Small intestine (tissue), 7 donors: ENCODE measurements at regions not wholly inside any gene's neighbourhood (a gene's known extent, or its start where the extent isn't known, plus 50 kb on each side); places are given as distances from the start of the nearest gene placed in this dataset.
"Not testable (repeated sequence)": the region's sequence is repeated elsewhere in the genome, so short reads cannot be mapped to it uniquely, and the experiment has no call there.

Experiments
- DNase-seq, 2 donors: peaks; one replicate each; pipeline versions ENCODE4 v3.0.0 to v3.0.0-alpha.2; 2013
- FAIRE-seq: peaks from 2 replicates; lab custom pipeline; 2012; peaks lifted over from hg19 to GRCh38; lab: Jason Lieb, UNC
- H3K27ac ChIP-seq, 3 donors: one replicate each; pipeline ENCODE4 v1.5.1; 2013; ENCODE audit warnings: low read length in 2 of 3, mild to moderate bottlenecking in 2 of 3, control low read depth in 1 of 3, inconsistent platforms in 1 of 3, low read depth in 1 of 3, moderate library complexity in 1 of 3
- H3K27me3 ChIP-seq, 3 donors: one replicate each; pipeline ENCODE4 v1.6.1; 2013; ENCODE audit warnings: low read length in 3 of 3, inconsistent platforms in 1 of 3; ENCODE audit not compliant: control insufficient read depth in 3 of 3, insufficient read depth in 3 of 3
- H3K36me3 ChIP-seq, 3 donors: one replicate each; pipeline ENCODE4 v1.6.1; 2013; ENCODE audit warnings: low read length in 3 of 3, inconsistent platforms in 1 of 3, low read depth in 1 of 3, mild to moderate bottlenecking in 1 of 3, moderate library complexity in 1 of 3; ENCODE audit not compliant: control insufficient read depth in 3 of 3, insufficient read depth in 2 of 3
- H3K4me1 ChIP-seq, 3 donors: one replicate each; pipeline ENCODE4 v1.6.1; 2013; ENCODE audit warnings: low read length in 2 of 3, inconsistent platforms in 1 of 3, low read depth in 1 of 3, mild to moderate bottlenecking in 1 of 3, moderate library complexity in 1 of 3; ENCODE audit not compliant: control insufficient read depth in 3 of 3, insufficient read depth in 2 of 3
- H3K4me3 ChIP-seq, 3 donors: one replicate each; pipeline ENCODE4 v1.5.1; 2013; ENCODE audit warnings: low read length in 3 of 3, control low read depth in 1 of 3, inconsistent platforms in 1 of 3, low read depth in 1 of 3, mild to moderate bottlenecking in 1 of 3, moderate library complexity in 1 of 3
- H3K9me3 ChIP-seq, 2 donors: one replicate each; pipeline ENCODE4 v1.6.1; 2013; ENCODE audit warnings: low read depth in 1 of 2, low read length in 1 of 2; ENCODE audit not compliant: control insufficient read depth in 2 of 2, insufficient read depth in 1 of 2
- WGBS, 3 donors: extraction: QIAGEN DNeasy Blood & Tissue Kit; methylation state at CpG; one replicate each; pipeline ENCODE4 v1.1.7; 2013; 5-methylcytosine and 5-hydroxymethylcytosine counted together
- donor health status: healthy with polysubstance abuse.
- donor health status: control.
- donor health status: control.
- donor health status: Bipolar disorder and iron deficiency.
- donor health status: healthy.

DNA sequence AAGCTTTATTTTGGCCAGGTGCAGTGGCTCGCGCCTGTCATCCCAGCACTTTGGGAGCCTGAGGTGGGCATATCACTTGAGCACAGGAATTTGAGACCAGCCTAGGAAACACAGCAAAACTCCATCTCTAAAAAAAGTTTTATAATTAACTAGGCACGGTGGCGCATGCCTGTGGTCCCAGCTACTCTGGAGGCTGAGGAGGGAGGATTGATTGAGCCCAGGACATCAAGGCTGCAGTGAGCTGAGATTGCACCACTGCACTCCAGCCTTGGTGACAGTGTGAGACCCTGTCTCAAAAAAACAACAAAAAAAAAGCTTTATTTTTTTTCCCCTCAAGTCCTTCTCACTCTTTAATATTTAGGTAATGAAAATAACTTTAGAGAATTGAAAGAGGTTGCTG lies 100.8 kb upstream of the CMC1 start:
- no peak for FAIRE-seq
- no peaks in the 10 kb centered on the region for H3K36me3 ChIP-seq
- no peaks in the 10 kb centered on the region for H3K4me1 ChIP-seq
- no peak for DNase-seq
- no peaks in the 10 kb centered on the region for H3K9me3 ChIP-seq
- no peak overlapping the region for H3K4me3 ChIP-seq
- 84 to 93% (median 93%) methylated on average over 4 of the region's 4 CpGs for WGBS, 3 donors
- H3K27ac ChIP-seq: no peak overlapping the region
- H3K27me3 ChIP-seq: no peaks in the 10 kb centered on the region

DNA sequence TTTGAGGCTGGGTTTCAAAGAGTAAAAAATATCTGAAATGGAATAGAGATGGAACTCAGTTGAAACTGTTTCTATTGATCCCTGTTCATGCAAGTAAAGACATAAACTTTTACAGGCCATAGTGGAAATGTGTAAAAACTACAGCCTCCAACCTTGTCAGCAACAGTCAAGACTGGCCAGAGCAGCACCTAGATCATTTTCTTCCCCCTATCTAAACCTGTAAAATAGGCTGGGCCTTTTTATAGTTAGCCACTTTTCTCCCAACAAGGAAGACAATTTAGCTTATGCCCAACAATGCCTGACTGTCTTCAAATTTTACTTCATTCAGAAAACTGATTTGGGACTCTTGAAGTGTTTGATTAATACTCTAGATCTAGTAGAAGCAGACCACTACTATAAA lies 91.5 kb upstream of the CMC1 start:
- H3K27me3 ChIP-seq: no peaks in the 10 kb centered on the region
- DNase-seq (no peak), FAIRE-seq (no peak)
- H3K36me3 ChIP-seq: no peaks in the 10 kb centered on the region
- H3K27ac ChIP-seq: no peak overlapping the region
- no peak overlapping the region for H3K4me3 ChIP-seq
- H3K4me1 ChIP-seq: no peaks in the 10 kb centered on the region
- no peaks in the 10 kb centered on the region for H3K9me3 ChIP-seq

DNA sequence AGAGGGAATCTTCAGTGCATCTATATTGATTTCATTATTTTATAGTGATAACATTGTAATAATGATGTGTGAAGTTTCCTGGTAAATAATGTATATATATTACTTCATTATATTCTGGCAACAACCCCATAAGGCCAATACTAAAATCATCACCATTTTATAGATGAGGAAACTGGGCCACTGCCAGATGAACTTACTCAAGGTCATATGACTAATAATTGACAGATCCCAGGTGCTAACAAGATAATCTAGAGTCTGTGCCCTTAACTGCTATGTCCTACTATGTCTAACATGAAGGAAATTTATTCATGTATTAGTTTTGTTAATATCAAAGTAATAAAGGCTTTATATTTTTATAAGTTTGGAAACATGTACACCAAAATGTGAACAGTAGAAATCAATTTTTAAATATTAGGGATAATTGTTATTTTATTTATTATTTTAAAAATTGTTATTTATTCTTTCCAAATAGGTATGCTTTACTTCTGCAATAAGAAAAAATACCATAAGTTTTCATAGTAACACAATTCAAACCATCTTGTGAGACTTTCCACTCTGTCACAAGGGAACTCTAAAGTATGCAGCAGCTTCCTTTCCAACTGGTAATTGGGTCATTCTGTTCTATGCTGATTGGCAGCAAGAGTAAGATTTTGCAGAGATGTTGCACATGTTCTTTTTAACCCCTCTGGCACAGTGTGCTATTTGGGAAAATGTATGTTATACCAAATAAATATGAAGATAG lies 90.8 kb upstream of the CMC1 start:
- Histone ChIP-seq H3K36me3 (no peaks in the 10 kb centered on the region), H3K27me3 (no peaks in the 10 kb centered on the region), H3K9me3 (no peaks in the 10 kb centered on the region), H3K4me1 (no peaks in the 10 kb centered on the region), H3K27ac (no peak overlapping the region), H3K4me3 (no peak overlapping the region)
- DNase-seq (peak in 1 of 2 donors; percentile 75), FAIRE-seq (peak; percentile 55)

DNA sequence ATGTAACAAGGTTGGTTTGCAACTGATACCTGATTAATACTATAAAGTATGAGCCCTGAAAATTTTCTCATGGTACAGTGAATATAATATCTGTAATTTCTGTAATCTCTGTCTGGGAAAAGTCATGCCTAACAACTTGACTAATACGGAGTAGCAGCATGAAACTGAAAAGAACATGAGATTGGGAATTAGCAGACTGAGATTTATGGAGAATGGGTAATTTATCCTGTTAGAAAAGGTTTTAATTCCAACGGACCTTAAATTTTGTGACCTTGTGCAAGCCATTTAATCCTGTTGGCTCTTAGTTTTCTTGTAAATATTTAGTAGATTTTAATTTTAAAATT lies 90.2 kb upstream of the CMC1 start:
- WGBS, 3 donors: 62 to 75% (median 64%) methylated on average over 2 of the region's 2 CpGs

DNA sequence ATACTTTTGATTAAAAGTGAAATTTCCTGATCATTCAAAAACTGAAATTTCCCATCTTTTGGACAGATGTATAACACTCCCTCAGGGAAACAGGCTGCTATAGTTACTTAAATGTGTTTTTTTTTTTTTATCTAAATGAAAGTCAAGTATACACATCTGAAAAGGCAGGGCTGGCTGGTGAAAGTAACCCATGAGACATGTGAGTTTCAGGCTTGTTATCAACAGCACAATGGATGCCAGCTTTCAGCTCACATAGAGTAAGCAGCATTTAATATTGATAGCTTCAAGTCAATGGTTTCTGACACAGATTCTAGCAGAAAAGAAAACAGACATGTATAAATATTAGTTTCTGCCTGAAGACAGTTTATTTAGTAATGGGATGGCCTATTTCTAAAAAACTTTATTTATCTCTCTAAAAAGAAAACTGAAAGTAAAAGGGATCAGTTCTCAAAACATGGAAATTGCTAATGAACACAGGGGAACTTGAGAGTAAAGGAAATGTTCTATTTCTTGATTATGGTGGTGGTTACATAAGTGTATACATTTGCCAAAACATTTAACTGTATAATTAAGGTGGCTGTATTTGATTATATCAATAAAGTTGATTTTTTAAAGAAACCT lies 89.7 kb upstream of the CMC1 start:
- FAIRE-seq: no peak
- DNase-seq: peak in 1 of 2 donors; percentile 12
- H3K36me3 ChIP-seq: no peaks in the 10 kb centered on the region
- no peaks in the 10 kb centered on the region for H3K9me3 ChIP-seq
- H3K4me1 ChIP-seq: no peaks in the 10 kb centered on the region
- H3K4me3 ChIP-seq: no peak overlapping the region
- H3K27me3 ChIP-seq: no peaks in the 10 kb centered on the region
- no peak overlapping the region for H3K27ac ChIP-seq

More for the DNA sequence above, 90.2 kb upstream of the CMC1 start:
- H3K4me3 ChIP-seq: no peak overlapping the region
- DNase-seq (no peak), FAIRE-seq (no peak)
- H3K27me3 ChIP-seq: no peaks in the 10 kb centered on the region
- no peak overlapping the region for H3K27ac ChIP-seq
- no peaks in the 10 kb centered on the region for H3K9me3 ChIP-seq
- H3K36me3 ChIP-seq: no peaks in the 10 kb centered on the region
- no peaks in the 10 kb centered on the region for H3K4me1 ChIP-seq

DNA sequence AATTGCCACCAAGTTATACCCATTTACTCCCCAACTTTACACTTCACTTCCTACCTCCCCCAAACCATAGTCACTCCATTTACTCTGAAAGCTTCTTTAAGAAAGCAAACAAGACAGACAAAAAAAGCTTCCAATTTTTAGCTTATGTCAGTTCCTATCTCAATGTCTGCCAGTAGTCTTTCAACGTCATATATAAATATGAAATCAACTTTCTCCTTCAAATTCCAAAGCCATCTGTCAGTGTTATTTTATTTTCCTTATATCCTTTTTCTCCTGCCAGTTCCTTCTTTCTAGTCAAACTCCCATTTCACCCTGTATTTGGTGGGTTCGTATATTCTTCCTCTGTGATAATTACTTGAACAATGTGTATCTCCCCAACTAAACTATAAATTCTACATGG lies 85.8 kb upstream of the CMC1 start:
- DNase-seq (no peak), FAIRE-seq (no peak)
- H3K4me3 ChIP-seq: no peak overlapping the region
- no peaks in the 10 kb centered on the region for H3K4me1 ChIP-seq
- H3K36me3 ChIP-seq: no peaks in the 10 kb centered on the region
- H3K9me3 ChIP-seq: no peaks in the 10 kb centered on the region
- WGBS, 3 donors: 39 to 79% (median 72%) methylated on average over 2 of the region's 2 CpGs
- no peak overlapping the region for H3K27ac ChIP-seq
- no peaks in the 10 kb centered on the region for H3K27me3 ChIP-seq

DNA sequence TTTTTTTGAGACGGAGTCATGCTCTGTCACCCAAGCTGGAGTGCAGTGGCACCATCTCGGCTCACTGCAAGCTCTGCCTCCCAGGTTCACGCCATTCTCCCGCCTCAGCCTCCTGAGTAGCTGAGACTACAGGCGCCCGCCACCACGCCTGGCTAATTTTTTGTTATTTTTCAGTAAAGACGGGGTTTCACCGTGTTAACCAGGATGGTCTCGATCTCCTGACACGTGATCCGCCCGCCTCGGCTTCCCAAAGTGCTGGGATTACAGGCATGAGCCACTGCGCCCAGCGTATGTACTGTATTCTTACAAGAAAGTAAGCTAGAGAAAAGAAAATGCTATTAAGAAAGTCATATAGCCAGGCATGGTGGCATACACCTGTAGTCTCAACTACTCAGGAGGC lies 84.8 kb upstream of the CMC1 start:
- H3K27ac ChIP-seq, H3K27me3 ChIP-seq, FAIRE-seq, H3K4me3 ChIP-seq, H3K36me3 ChIP-seq, DNase-seq, H3K9me3 ChIP-seq, H3K4me1 ChIP-seq: not testable (repeated sequence)
- 92 to 93% (median 92%) methylated on average over 16 of the region's 16 CpGs for WGBS, 3 donors

DNA sequence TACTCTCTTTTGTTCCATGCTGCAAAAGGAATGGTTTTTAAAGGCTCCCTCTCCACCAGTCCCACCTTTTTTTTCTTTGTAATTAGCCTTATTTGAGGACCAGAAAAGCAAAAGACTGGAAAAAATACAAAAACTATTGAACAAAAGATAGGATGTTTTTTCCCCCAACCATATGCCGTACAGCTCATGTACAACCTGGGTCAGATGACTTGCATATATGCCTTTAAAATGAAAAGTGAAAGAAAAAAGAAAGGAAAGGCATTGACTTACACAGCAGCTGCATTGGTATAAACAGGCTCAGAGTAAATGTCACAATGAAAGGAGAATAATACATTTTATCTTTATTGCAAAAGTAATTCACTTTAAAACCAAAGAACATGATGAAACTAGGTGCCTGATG lies 69.5 kb upstream of the CMC1 start:
- DNase-seq: peak; percentile 17 to 48
- Histone ChIP-seq H3K36me3 (no peaks in the 10 kb centered on the region), H3K27ac (no peak overlapping the region), H3K4me1 (no peaks in the 10 kb centered on the region), H3K27me3 (no peaks in the 10 kb centered on the region), H3K9me3 (no peaks in the 10 kb centered on the region), H3K4me3 (no peak overlapping the region)
- FAIRE-seq: peak; percentile 41
- 3 to 18% (median 14%) methylated on average over 1 of the region's 1 CpG for WGBS, 3 donors

DNA sequence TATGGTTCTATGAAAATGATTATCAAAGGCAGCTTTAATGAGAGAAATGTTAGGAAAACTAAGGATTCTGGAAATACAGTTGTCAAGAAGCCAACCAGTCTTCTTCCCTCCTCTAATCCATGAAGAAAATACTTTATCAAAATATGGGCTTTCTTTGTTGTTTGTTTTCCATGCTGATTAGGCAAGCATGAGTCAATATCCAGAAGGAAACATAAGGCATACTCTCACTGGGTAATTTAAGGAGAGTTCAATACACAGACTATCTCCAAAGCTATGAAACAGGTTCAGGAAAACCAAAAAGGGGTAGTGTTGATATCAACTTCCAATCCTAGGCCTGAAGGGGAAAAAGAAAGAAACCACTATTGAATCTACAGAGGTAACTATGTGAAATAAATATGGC lies 68.7 kb upstream of the CMC1 start:
- H3K4me1 ChIP-seq: no peaks in the 10 kb centered on the region
- no peak overlapping the region for H3K27ac ChIP-seq
- no peak overlapping the region for H3K4me3 ChIP-seq
- H3K27me3 ChIP-seq: no peaks in the 10 kb centered on the region
- H3K9me3 ChIP-seq: no peaks in the 10 kb centered on the region
- no peak for DNase-seq
- no peaks in the 10 kb centered on the region for H3K36me3 ChIP-seq
- no peak for FAIRE-seq
